ENCODE measurements at regions not wholly inside any gene's neighbourhood (a gene's known extent, or its start where the extent isn't known, plus 50 kb on each side); places are given as distances from the start of the nearest gene placed in this dataset.

- Mint-ChIP-seq H3K4me1 (no peaks in the 10 kb centered on the region), H3K27ac (no peak overlapping the region), H3K9me3 (peaks cover 4 to 11% (median 6%) of the 10 kb centered on the region in 3 donors), H3K27me3 (no peaks in the 10 kb centered on the region), H3K4me3 (no peak overlapping the region), H3K36me3 (no peaks in the 10 kb centered on the region)
- H3K4me1 ChIP-seq (ENCODE audit: control insufficient read depth in 1 of 2, extremely low read depth in 1 of 2, insufficient read depth in 2 of 2, low read length in 2 of 2): no peaks in the 10 kb centered on the region
- no peak for ATAC-seq (replicated peaks in 1 of 4)
- no peaks in the 10 kb centered on the region for H3K36me3 ChIP-seq (ENCODE audit: control insufficient read depth in 2 of 2, extremely low read depth in 1 of 2, insufficient read depth in 1 of 2, low read length in 1 of 2)
- no peaks in the 10 kb centered on the region for H3K9me3 ChIP-seq
- H3K4me3 ChIP-seq (ENCODE audit: control insufficient read depth in 1 of 2, extremely low read depth in 1 of 2, low read length in 1 of 2): no peak overlapping the region
- POLR2A ChIA-PET: no interaction called here
- no peak overlapping the region for H3K27ac ChIP-seq (ENCODE audit: low read length)
- WGBS (ENCODE audit: insufficient coverage): no CpG with 5 or more reads among the region's 1 CpG
- no peak for DNase-seq
- CTCF ChIA-PET: no interaction called here
- H3K27me3 ChIP-seq (replicated peaks in 1 of 2; ENCODE audit: control insufficient read depth in 2 of 2, extremely low read depth in 1 of 2, insufficient read depth in 2 of 2, low read length in 1 of 2): no peaks in the 10 kb centered on the region
Observed at GRCh38 chr10:57161157-57161556, 800.1 kb upstream of the ZWINT start.

- Mint-ChIP-seq H3K4me1 (no peaks in the 10 kb centered on the region), H3K9me3 (peaks cover 15 to 28% (median 17%) of the 10 kb centered on the region in 3 donors), H3K4me3 (no peak overlapping the region), H3K36me3 (no peaks in the 10 kb centered on the region), H3K27ac (no peak overlapping the region), H3K27me3 (no peaks in the 10 kb centered on the region)
- ChIA-PET CTCF (no interaction called here), POLR2A (interaction anchor here in 1 of 2 donors (0.7 kb wide), 1 partner anchor 634 kb away, joined by 3 read pairs; no protein-coding TSS in a partner anchor)
- Histone ChIP-seq H3K4me3 (ENCODE audit: control insufficient read depth in 1 of 2, extremely low read depth in 1 of 2, low read length in 1 of 2) (no peak overlapping the region), H3K9me3 (no peaks in the 10 kb centered on the region), H3K36me3 (ENCODE audit: control insufficient read depth in 2 of 2, extremely low read depth in 1 of 2, insufficient read depth in 1 of 2, low read length in 1 of 2) (no peaks in the 10 kb centered on the region), H3K4me1 (ENCODE audit: control insufficient read depth in 1 of 2, extremely low read depth in 1 of 2, insufficient read depth in 2 of 2, low read length in 2 of 2) (no peaks in the 10 kb centered on the region), H3K27ac (ENCODE audit: low read length) (no peak overlapping the region), H3K27me3 (replicated peaks in 1 of 2; ENCODE audit: control insufficient read depth in 2 of 2, extremely low read depth in 1 of 2, insufficient read depth in 2 of 2, low read length in 1 of 2) (no peaks in the 10 kb centered on the region)
- ATAC-seq (replicated peaks in 1 of 4) (no peak), DNase-seq (no peak)
Observed at GRCh38 chr10:57145548-57145947, 784.5 kb upstream of the ZWINT start.

- no peak overlapping the region for H3K4me3 Mint-ChIP-seq
Observed at GRCh38 chr10:57142925-57143576, 782.0 kb upstream of the ZWINT start.

GRCh38 chr10:57141708-57142107, 780.6 kb upstream of the ZWINT start:
- Histone ChIP-seq H3K4me1 (ENCODE audit: control insufficient read depth in 1 of 2, extremely low read depth in 1 of 2, insufficient read depth in 2 of 2, low read length in 2 of 2) (no peaks in the 10 kb centered on the region), H3K27me3 (replicated peaks in 1 of 2; ENCODE audit: control insufficient read depth in 2 of 2, extremely low read depth in 1 of 2, insufficient read depth in 2 of 2, low read length in 1 of 2) (no peaks in the 10 kb centered on the region), H3K4me3 (ENCODE audit: control insufficient read depth in 1 of 2, extremely low read depth in 1 of 2, low read length in 1 of 2) (no peak overlapping the region), H3K36me3 (ENCODE audit: control insufficient read depth in 2 of 2, extremely low read depth in 1 of 2, insufficient read depth in 1 of 2, low read length in 1 of 2) (no peaks in the 10 kb centered on the region), H3K27ac (ENCODE audit: low read length) (no peak overlapping the region), H3K9me3 (no peaks in the 10 kb centered on the region)
- H3K36me3 Mint-ChIP-seq: no peaks in the 10 kb centered on the region
- no peaks in the 10 kb centered on the region for H3K4me1 Mint-ChIP-seq
- ATAC-seq (replicated peaks in 1 of 4) (no peak), DNase-seq (no peak)
- ChIA-PET CTCF (no interaction called here), POLR2A (no interaction called here)
- peaks cover 11 to 12% (median 12%) of the 10 kb centered on the region in 3 donors for H3K9me3 Mint-ChIP-seq
- H3K27me3 Mint-ChIP-seq: no peaks in the 10 kb centered on the region
- no peak overlapping the region for H3K4me3 Mint-ChIP-seq
- no CpG with 5 or more reads among the region's 1 CpG for WGBS (ENCODE audit: insufficient coverage)
- H3K27ac Mint-ChIP-seq: no peak overlapping the region

More at GRCh38 chr10:57142925-57143576, 782.0 kb upstream of the ZWINT start:
- H3K9me3 ChIP-seq: no peaks in the 10 kb centered on the region
- ChIA-PET POLR2A (no interaction called here), CTCF (no interaction called here)
- no peak for ATAC-seq (replicated peaks in 1 of 4)
- H3K27ac ChIP-seq (ENCODE audit: low read length): no peak overlapping the region
- Mint-ChIP-seq H3K27me3 (no peaks in the 10 kb centered on the region), H3K36me3 (no peaks in the 10 kb centered on the region), H3K4me1 (no peaks in the 10 kb centered on the region), H3K27ac (no peak overlapping the region), H3K9me3 (peaks cover 14 to 19% (median 15%) of the 10 kb centered on the region in 3 donors)
- H3K4me1 ChIP-seq (ENCODE audit: control insufficient read depth in 1 of 2, extremely low read depth in 1 of 2, insufficient read depth in 2 of 2, low read length in 2 of 2): no peaks in the 10 kb centered on the region
- no peaks in the 10 kb centered on the region for H3K36me3 ChIP-seq (ENCODE audit: control insufficient read depth in 2 of 2, extremely low read depth in 1 of 2, insufficient read depth in 1 of 2, low read length in 1 of 2)
- H3K4me3 ChIP-seq (ENCODE audit: control insufficient read depth in 1 of 2, extremely low read depth in 1 of 2, low read length in 1 of 2): no peak overlapping the region
- no CpG with 5 or more reads among the region's 7 CpGs for WGBS (ENCODE audit: insufficient coverage)
- no peaks in the 10 kb centered on the region for H3K27me3 ChIP-seq (replicated peaks in 1 of 2; ENCODE audit: control insufficient read depth in 2 of 2, extremely low read depth in 1 of 2, insufficient read depth in 2 of 2, low read length in 1 of 2)
- no peak for DNase-seq

- Histone ChIP-seq H3K4me3 (ENCODE audit: control insufficient read depth in 1 of 2, extremely low read depth in 1 of 2, low read length in 1 of 2) (no peak overlapping the region), H3K4me1 (ENCODE audit: control insufficient read depth in 1 of 2, extremely low read depth in 1 of 2, insufficient read depth in 2 of 2, low read length in 2 of 2) (no peaks in the 10 kb centered on the region), H3K36me3 (ENCODE audit: control insufficient read depth in 2 of 2, extremely low read depth in 1 of 2, insufficient read depth in 1 of 2, low read length in 1 of 2) (no peaks in the 10 kb centered on the region), H3K27ac (ENCODE audit: low read length) (no peak overlapping the region), H3K9me3 (peaks cover under 1% of the 10 kb centered on the region), H3K27me3 (replicated peaks in 1 of 2; ENCODE audit: control insufficient read depth in 2 of 2, extremely low read depth in 1 of 2, insufficient read depth in 2 of 2, low read length in 1 of 2) (no peaks in the 10 kb centered on the region)
- no peak for ATAC-seq (replicated peaks in 1 of 4)
- WGBS (ENCODE audit: insufficient coverage): 88% methylated on average over 1 of the region's 1 CpG
- no peak overlapping the region for H3K4me3 Mint-ChIP-seq
- no peak overlapping the region for H3K27ac Mint-ChIP-seq
- no peaks in the 10 kb centered on the region for H3K36me3 Mint-ChIP-seq
- ChIA-PET POLR2A (no interaction called here), CTCF (no interaction called here)
- peaks cover 0 to 9% (median 3%) of the 10 kb centered on the region in 3 donors for H3K9me3 Mint-ChIP-seq
- DNase-seq: no peak
- H3K27me3 Mint-ChIP-seq: no peaks in the 10 kb centered on the region
- H3K4me1 Mint-ChIP-seq: no peaks in the 10 kb centered on the region
Observed at GRCh38 chr10:57119684-57120083, 758.6 kb upstream of the ZWINT start.

GRCh38 chr10:57113545-57113944, 752.5 kb upstream of the ZWINT start:
- H3K4me3 Mint-ChIP-seq: no peak overlapping the region

GRCh38 chr10:57102236-57102635, 741.2 kb upstream of the ZWINT start:
- Histone ChIP-seq H3K4me1 (ENCODE audit: control insufficient read depth in 1 of 2, extremely low read depth in 1 of 2, insufficient read depth in 2 of 2, low read length in 2 of 2) (no peaks in the 10 kb centered on the region), H3K36me3 (ENCODE audit: control insufficient read depth in 2 of 2, extremely low read depth in 1 of 2, insufficient read depth in 1 of 2, low read length in 1 of 2) (no peaks in the 10 kb centered on the region), H3K27ac (ENCODE audit: low read length) (no peak overlapping the region), H3K27me3 (replicated peaks in 1 of 2; ENCODE audit: control insufficient read depth in 2 of 2, extremely low read depth in 1 of 2, insufficient read depth in 2 of 2, low read length in 1 of 2) (no peaks in the 10 kb centered on the region), H3K4me3 (ENCODE audit: control insufficient read depth in 1 of 2, extremely low read depth in 1 of 2, low read length in 1 of 2) (no peak overlapping the region), H3K9me3 (no peaks in the 10 kb centered on the region)
- Mint-ChIP-seq H3K27ac (no peak overlapping the region), H3K4me1 (no peaks in the 10 kb centered on the region), H3K4me3 (no peak overlapping the region), H3K27me3 (no peaks in the 10 kb centered on the region), H3K36me3 (no peaks in the 10 kb centered on the region), H3K9me3 (peaks cover 12 to 14% (median 13%) of the 10 kb centered on the region in 3 donors)
- ATAC-seq (replicated peaks in 1 of 4) (no peak), DNase-seq (no peak)
- ChIA-PET CTCF (no interaction called here), POLR2A (no interaction called here)
- no CpG with 5 or more reads among the region's 1 CpG for WGBS (ENCODE audit: insufficient coverage)

More at GRCh38 chr10:57113545-57113944, 752.5 kb upstream of the ZWINT start:
- ATAC-seq (replicated peaks in 1 of 4) (no peak), DNase-seq (no peak)
- Histone ChIP-seq H3K27ac (ENCODE audit: low read length) (no peak overlapping the region), H3K36me3 (ENCODE audit: control insufficient read depth in 2 of 2, extremely low read depth in 1 of 2, insufficient read depth in 1 of 2, low read length in 1 of 2) (no peaks in the 10 kb centered on the region), H3K9me3 (peaks cover 2% of the 10 kb centered on the region), H3K4me1 (ENCODE audit: control insufficient read depth in 1 of 2, extremely low read depth in 1 of 2, insufficient read depth in 2 of 2, low read length in 2 of 2) (no peaks in the 10 kb centered on the region), H3K27me3 (replicated peaks in 1 of 2; ENCODE audit: control insufficient read depth in 2 of 2, extremely low read depth in 1 of 2, insufficient read depth in 2 of 2, low read length in 1 of 2) (no peaks in the 10 kb centered on the region), H3K4me3 (ENCODE audit: control insufficient read depth in 1 of 2, extremely low read depth in 1 of 2, low read length in 1 of 2) (no peak overlapping the region)
- Mint-ChIP-seq H3K9me3 (peaks cover 0 to 9% (median 5%) of the 10 kb centered on the region in 3 donors), H3K4me1 (no peaks in the 10 kb centered on the region), H3K27me3 (no peaks in the 10 kb centered on the region), H3K36me3 (no peaks in the 10 kb centered on the region), H3K27ac (no peak overlapping the region)
- ChIA-PET CTCF (no interaction called here), POLR2A (interaction anchor here in 1 of 2 donors (0.5 kb wide), 1 partner anchor 298 kb away, joined by 3 read pairs; no protein-coding TSS in a partner anchor)
- WGBS (ENCODE audit: insufficient coverage): 100% methylated on average over 1 of the region's 2 CpGs

All from T-cell (primary cell).